GM12878 (cell line): ENCODE measurements at regions not wholly inside any gene's neighbourhood (a gene's known extent, or its start where the extent isn't known, plus 50 kb on each side); places are given as distances from the start of the nearest gene placed in this dataset.

ENCODE experiments used
- CTCF ChIP-seq, 3 experiments: IDR thresholded peaks in 2 of 3; conservative IDR thresholded peaks in 1 of 3; 2 replicates each; pipeline ENCODE4 v1.5.1; 2011; ENCODE audit warnings: low read depth in 3 of 3, low read length in 3 of 3, mild to moderate bottlenecking in 3 of 3, control low read depth in 2 of 3, moderate library complexity in 2 of 3, inconsistent platforms in 1 of 3, mixed read lengths in 1 of 3; ENCODE audit not compliant: control insufficient read depth in 2 of 3, insufficient read depth in 1 of 3; ENCODE audit errors: extremely low read depth in 1 of 3
- EZH2 ChIP-seq: IDR thresholded peaks from 2 replicates; pipeline ENCODE4 v1.6.1; 2012; ENCODE audit warnings: low read depth, mild to moderate bottlenecking, control low read depth, inconsistent platforms, low read length, borderline replicate concordance; ENCODE audit not compliant: control insufficient read depth
- FOS ChIP-seq: IDR thresholded peaks from 3 replicates; pipeline ENCODE4 v1.6.1; 2011; ENCODE audit warnings: borderline replicate concordance; ENCODE audit not compliant: insufficient read length; ENCODE audit errors: extremely low read depth
- HDAC2 ChIP-seq: fragments of 200-600 bp; sonication (generic); IDR thresholded peaks from 2 replicates; pipeline ENCODE4 v1.6.1; 2017
- NR2C1 ChIP-seq: fragments of 450-650 bp; IDR thresholded peaks from 2 replicates; pipeline ENCODE4 v1.6.1; 2017; ENCODE audit warnings: antibody characterized with exemption, mild to moderate bottlenecking, moderate library complexity
- NR2C2 ChIP-seq: IDR thresholded peaks from 2 replicates; pipeline ENCODE4 v1.6.1; 2011; ENCODE audit warnings: borderline replicate concordance, low read depth; ENCODE audit not compliant: control insufficient read depth, insufficient read length
- POLR2AphosphoS5 ChIP-seq: IDR thresholded peaks from 2 replicates; pipeline ENCODE4 v1.6.1; 2011; ENCODE audit warnings: mild to moderate bottlenecking, low read length, inconsistent platforms
- SUZ12 ChIP-seq: fragments of 200-600 bp; sonication (generic); IDR thresholded peaks from one replicate; pipeline ENCODE4 v1.6.1; 2018; ENCODE audit warnings: antibody characterized with exemption, mild to moderate bottlenecking; ENCODE audit not compliant: unreplicated experiment
- USF2 ChIP-seq: IDR thresholded peaks from 2 replicates; pipeline ENCODE4 v1.6.1; 2011; ENCODE audit warnings: low read depth, low read length, improper control_type of control experiment, borderline replicate concordance
- ZBTB4 ChIP-seq: fragments of 450-650 bp; formaldehyde crosslinking; IDR thresholded peaks from 2 replicates; pipeline ENCODE4 v1.4.0; 2022; ENCODE audit warnings: mild to moderate bottlenecking, moderate library complexity

- TF ChIP-seq CTCF (IDR thresholded peaks at IDR 0.05 in 2 of 3, conservative IDR thresholded peaks at IDR 0.05 in 1 of 3; ENCODE audit: control insufficient read depth in 2 of 3, extremely low read depth in 1 of 3, insufficient read depth in 1 of 3, low read depth in 3 of 3, low read length in 3 of 3) (no peak), ZBTB4 (CRISPR knock-in tag) (no peak), EZH2 (no peak), FOS (no peak), SUZ12 (no peak), HDAC2 (no peak), POLR2AphosphoS5 (no peak), NR2C2 (no peak), NR2C1 (no peak), USF2 (no peak)
Measured at GRCh38 chr17:53278466-53278865, 544.3 kb upstream of the KIF2B start.
